ENCODE measurements at regions not wholly inside any gene's neighbourhood (a gene's known extent, or its start where the extent isn't known, plus 50 kb on each side); places are given as distances from the start of the nearest gene placed in this dataset.

DNA sequence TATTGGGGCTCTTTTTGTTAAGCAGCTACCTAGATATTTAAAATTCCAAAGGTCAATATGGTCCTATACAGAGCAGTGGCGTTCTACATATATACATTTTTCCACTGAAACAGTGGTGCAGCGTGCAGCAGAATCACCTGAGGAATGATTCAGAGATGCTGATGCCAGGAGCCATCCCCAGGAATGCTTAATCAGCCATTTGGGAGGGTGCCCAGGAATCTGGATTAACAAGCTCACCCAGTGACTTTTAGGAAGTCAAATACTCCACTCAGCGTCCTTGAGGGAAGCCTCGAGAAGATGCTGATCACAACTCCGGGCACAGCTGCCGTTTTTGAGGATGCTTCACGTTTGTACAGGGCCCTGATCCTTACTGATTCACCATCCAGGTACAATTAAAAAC is 82.6 kb upstream of the ARHGEF3 start:
- H4K20me1 ChIP-seq (ENCODE audit: insufficient read depth, low read length), result no peaks in the 10 kb centered on the region
- H3K9me1 ChIP-seq (ENCODE audit: insufficient read depth, low read length), result no peaks in the 10 kb centered on the region
- no peak overlapping the region for H4K8ac ChIP-seq (ENCODE audit: low read depth in 2 of 2, low read length in 2 of 2)
- no peak overlapping the region for H4K91ac ChIP-seq (ENCODE audit: insufficient read depth, low read depth, low read length)
- TF ChIP-seq RFX5 (IDR thresholded peaks at IDR 0.05; ENCODE audit: low read depth, low read length) (no peak), MXI1 (IDR thresholded peaks at IDR 0.05; ENCODE audit: borderline replicate concordance, low read depth, low read length) (no peak), RAD21 (IDR thresholded peaks at IDR 0.05; ENCODE audit: low read length) (no peak), CHD1 (IDR thresholded peaks at IDR 0.05; ENCODE audit: low read depth, low read length) (no peak), SMC3 (IDR thresholded peaks at IDR 0.05; ENCODE audit: low read depth, low read length) (no peak), CEBPB (IDR thresholded peaks at IDR 0.05; ENCODE audit: low read depth, low read length) (no peak), POLR2A (IDR thresholded peaks at IDR 0.05; ENCODE audit: low read depth, low read length) (no peak), MAFK (IDR thresholded peaks at IDR 0.05; ENCODE audit: low read depth, low read length) (no peak), FOS (IDR thresholded peaks at IDR 0.05; ENCODE audit: low read depth, low read length) (no peak), RCOR1 (IDR thresholded peaks at IDR 0.05; ENCODE audit: insufficient replicate concordance, low read length) (no peak), BHLHE40 (IDR thresholded peaks at IDR 0.05; ENCODE audit: low read depth, low read length) (no peak)
- TF ChIP-seq, protein P1, sequence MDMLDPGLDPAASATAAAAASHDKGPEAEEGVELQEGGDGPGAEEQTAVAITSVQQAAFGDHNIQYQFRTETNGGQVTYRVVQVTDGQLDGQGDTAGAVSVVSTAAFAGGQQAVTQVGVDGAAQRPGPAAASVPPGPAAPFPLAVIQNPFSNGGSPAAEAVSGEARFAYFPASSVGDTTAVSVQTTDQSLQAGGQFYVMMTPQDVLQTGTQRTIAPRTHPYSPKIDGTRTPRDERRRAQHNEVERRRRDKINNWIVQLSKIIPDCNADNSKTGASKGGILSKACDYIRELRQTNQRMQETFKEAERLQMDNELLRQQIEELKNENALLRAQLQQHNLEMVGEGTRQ (IDR thresholded peaks at IDR 0.05; ENCODE audit: low read depth, low read length), result no peak
- TF ChIP-seq, protein P2, sequence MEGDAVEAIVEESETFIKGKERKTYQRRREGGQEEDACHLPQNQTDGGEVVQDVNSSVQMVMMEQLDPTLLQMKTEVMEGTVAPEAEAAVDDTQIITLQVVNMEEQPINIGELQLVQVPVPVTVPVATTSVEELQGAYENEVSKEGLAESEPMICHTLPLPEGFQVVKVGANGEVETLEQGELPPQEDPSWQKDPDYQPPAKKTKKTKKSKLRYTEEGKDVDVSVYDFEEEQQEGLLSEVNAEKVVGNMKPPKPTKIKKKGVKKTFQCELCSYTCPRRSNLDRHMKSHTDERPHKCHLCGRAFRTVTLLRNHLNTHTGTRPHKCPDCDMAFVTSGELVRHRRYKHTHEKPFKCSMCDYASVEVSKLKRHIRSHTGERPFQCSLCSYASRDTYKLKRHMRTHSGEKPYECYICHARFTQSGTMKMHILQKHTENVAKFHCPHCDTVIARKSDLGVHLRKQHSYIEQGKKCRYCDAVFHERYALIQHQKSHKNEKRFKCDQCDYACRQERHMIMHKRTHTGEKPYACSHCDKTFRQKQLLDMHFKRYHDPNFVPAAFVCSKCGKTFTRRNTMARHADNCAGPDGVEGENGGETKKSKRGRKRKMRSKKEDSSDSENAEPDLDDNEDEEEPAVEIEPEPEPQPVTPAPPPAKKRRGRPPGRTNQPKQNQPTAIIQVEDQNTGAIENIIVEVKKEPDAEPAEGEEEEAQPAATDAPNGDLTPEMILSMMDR (conservative IDR thresholded peaks at IDR 0.05; ENCODE audit: low read depth, low read length), result no peak
- TF ChIP-seq, protein P3, sequence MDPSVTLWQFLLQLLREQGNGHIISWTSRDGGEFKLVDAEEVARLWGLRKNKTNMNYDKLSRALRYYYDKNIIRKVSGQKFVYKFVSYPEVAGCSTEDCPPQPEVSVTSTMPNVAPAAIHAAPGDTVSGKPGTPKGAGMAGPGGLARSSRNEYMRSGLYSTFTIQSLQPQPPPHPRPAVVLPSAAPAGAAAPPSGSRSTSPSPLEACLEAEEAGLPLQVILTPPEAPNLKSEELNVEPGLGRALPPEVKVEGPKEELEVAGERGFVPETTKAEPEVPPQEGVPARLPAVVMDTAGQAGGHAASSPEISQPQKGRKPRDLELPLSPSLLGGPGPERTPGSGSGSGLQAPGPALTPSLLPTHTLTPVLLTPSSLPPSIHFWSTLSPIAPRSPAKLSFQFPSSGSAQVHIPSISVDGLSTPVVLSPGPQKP (IDR thresholded peaks at IDR 0.05; ENCODE audit: borderline replicate concordance, low read depth, low read length), result no peak
- H3K14ac ChIP-seq (replicated peaks; ENCODE audit: low read depth, low read length), result no peak overlapping the region
- H3K9me3 ChIP-seq (ENCODE audit: control insufficient read depth, insufficient read depth, low read length), result no peaks in the 10 kb centered on the region
- H2AFZ ChIP-seq (replicated peaks; ENCODE audit: low read length, poor library complexity), result no peak overlapping the region
- intact Hi-C loops (cut with micrococcal nuclease) (no loop called here), dilution Hi-C loops (cut with HindIII; ENCODE audit: low sequenced_read_pairs, unreplicated experiment) (no loop called here), in situ Hi-C loops (cut with MboI; ENCODE audit: low sequenced_read_pairs) (no loop called here)
- H3K27me3 ChIP-seq (ENCODE audit: control insufficient read depth, insufficient read depth, low read length), result peaks cover 3% of the 10 kb centered on the region
- H3K18ac ChIP-seq (ENCODE audit: low read depth, low read length), result no peak overlapping the region
- no peak overlapping the region for H4K5ac ChIP-seq (ENCODE audit: low read depth, low read length)
- H3K4me3 ChIP-seq (ENCODE audit: insufficient read depth, low read depth, low read length), result no peak overlapping the region
- no peak overlapping the region for H3K4ac ChIP-seq (ENCODE audit: low read depth, low read length)
- H2BK5ac ChIP-seq (ENCODE audit: low read depth, low read length, poor library complexity, severe bottlenecking), result no peak overlapping the region
- H3K23ac ChIP-seq (ENCODE audit: low read depth, low read length), result no peak overlapping the region
- DNase-seq, result no peak
- no peak overlapping the region for H2BK20ac ChIP-seq (ENCODE audit: low read depth, low read length)
- no peak overlapping the region for H2BK15ac ChIP-seq (ENCODE audit: low read depth, low read length)
- H3K56ac ChIP-seq (ENCODE audit: extremely low read depth, insufficient read depth, low read length), result no peak overlapping the region
- H3K27ac ChIP-seq (ENCODE audit: insufficient read depth, low read length), result no peak overlapping the region
- no peaks in the 10 kb centered on the region for H3K36me3 ChIP-seq (ENCODE audit: control insufficient read depth, insufficient read depth, low read length)
- no peak overlapping the region for H2AK5ac ChIP-seq (ENCODE audit: low read depth, low read length)
- no TSS peak for BruUV-seq (replicated peaks)
- WGBS, 2 experiments (ENCODE audit: extremely low coverage in 2 of 2, insufficient read length in 1 of 2), result no CpG with 5 or more reads among the region's 7 CpGs
- no peak overlapping the region for H3K4me2 ChIP-seq (ENCODE audit: low read depth, low read length)
- H2BK120ac ChIP-seq (ENCODE audit: low read depth, low read length), result no peak overlapping the region
- H3K4me1 ChIP-seq (ENCODE audit: control insufficient read depth, insufficient read depth, low read length), result 0 out of 2 replicates have a peak, but pooled peaks cover 2% of the 10 kb centered on the region
- H3K79me1 ChIP-seq (ENCODE audit: low read depth in 1 of 2, low read length in 2 of 2), result no peaks in the 10 kb centered on the region
- H2AK9ac ChIP-seq (replicated peaks; ENCODE audit: low read depth, low read length, poor library complexity), result no peak overlapping the region
- ChIA-PET POLR2A (ENCODE audit: unreplicated experiment) (no interaction called here), CTCF (no interaction called here)
- ATAC-seq (ENCODE audit: low read depth), result no peak
- H3K9ac ChIP-seq (ENCODE audit: low read depth, low read length), result no peak overlapping the region
